BLaER1 (cell line): ENCODE measurements at regions not wholly inside any gene's neighbourhood (a gene's known extent, or its start where the extent isn't known, plus 50 kb on each side); places are given as distances from the start of the nearest gene placed in this dataset.
"Not testable (repeated sequence)": the region's sequence is repeated elsewhere in the genome, so short reads cannot be mapped to it uniquely, and the experiment has no call there.

ENCODE experiments used
- H3K27ac ChIP-seq: shearing (Covaris generic); formaldehyde crosslinking; 2 replicates; pipeline ENCODE4 v1.8.1; 2022
- H3K27me3 ChIP-seq: shearing (Covaris generic); formaldehyde crosslinking; 2 replicates; pipeline ENCODE4 v1.8.1; 2022
- H3K36me3 ChIP-seq: shearing (Covaris generic); formaldehyde crosslinking; 2 replicates; pipeline ENCODE4 v1.8.1; 2022
- H3K4me1 ChIP-seq: shearing (Covaris generic); formaldehyde crosslinking; 2 replicates; pipeline ENCODE4 v1.8.1; 2022
- H3K4me2 ChIP-seq: shearing (Covaris generic); formaldehyde crosslinking; 2 replicates; pipeline ENCODE4 v1.8.1; 2022
- H3K4me3 ChIP-seq: shearing (Covaris generic); formaldehyde crosslinking; 2 replicates; pipeline ENCODE4 v1.8.1; 2022
- H3K9ac ChIP-seq: shearing (Covaris generic); formaldehyde crosslinking; 2 replicates; pipeline ENCODE4 v1.8.1; 2022
- H3K9me3 ChIP-seq: shearing (Covaris generic); formaldehyde crosslinking; 2 replicates; pipeline ENCODE4 v1.8.1; 2022
- H4K20me1 ChIP-seq: shearing (Covaris generic); formaldehyde crosslinking; 2 replicates; pipeline ENCODE4 v1.8.1; 2022
- Cebpa-rat ChIP-seq: shearing (Covaris generic); IDR thresholded peaks from 2 replicates; pipeline ENCODE4 v1.8.1; 2022

DNA sequence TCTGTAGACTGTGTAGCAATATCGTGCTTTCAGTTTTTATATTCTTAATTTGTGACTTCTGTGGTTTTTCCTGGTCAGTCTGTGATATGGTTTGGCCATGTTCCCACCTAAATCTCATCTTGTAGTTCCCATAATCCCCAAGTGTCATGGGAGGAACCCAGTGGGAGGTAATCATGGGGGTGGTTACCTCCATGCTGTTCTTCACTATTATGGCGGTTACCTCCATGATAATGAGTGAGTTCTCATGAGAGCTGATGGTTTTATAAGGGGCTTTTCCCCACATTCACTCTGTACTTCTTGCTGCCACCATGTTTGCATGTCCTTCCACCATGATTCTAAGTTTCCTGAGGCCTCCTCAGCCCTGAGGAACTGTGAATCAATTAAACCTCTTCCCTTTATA is 169.8 kb downstream of the LEPR start:
- TF ChIP-seq Cebpa-rat: no peak
- H3K27me3 ChIP-seq: no peaks in the 10 kb centered on the region
- no peak overlapping the region for H3K9ac ChIP-seq
- no peak overlapping the region for H3K27ac ChIP-seq
- H3K4me2 ChIP-seq: no peak overlapping the region
- no peaks in the 10 kb centered on the region for H3K36me3 ChIP-seq
- no peak overlapping the region for H3K4me3 ChIP-seq
- no peaks in the 10 kb centered on the region for H3K9me3 ChIP-seq
- no peaks in the 10 kb centered on the region for H3K4me1 ChIP-seq
- H4K20me1 ChIP-seq: no peaks in the 10 kb centered on the region

- no peak overlapping the region for H3K27ac ChIP-seq
- no peak overlapping the region for H3K9ac ChIP-seq
- no peak overlapping the region for H3K4me2 ChIP-seq
- no peaks in the 10 kb centered on the region for H3K27me3 ChIP-seq
- no peaks in the 10 kb centered on the region for H3K36me3 ChIP-seq
- H3K4me3 ChIP-seq: no peak overlapping the region
- H3K4me1 ChIP-seq: no peaks in the 10 kb centered on the region
- no peak for TF ChIP-seq Cebpa-rat
- H3K9me3 ChIP-seq: no peaks in the 10 kb centered on the region
- no peaks in the 10 kb centered on the region for H4K20me1 ChIP-seq
Measured at GRCh38 chr1:65593516-65593915, 173.0 kb downstream of the LEPR start.

DNA sequence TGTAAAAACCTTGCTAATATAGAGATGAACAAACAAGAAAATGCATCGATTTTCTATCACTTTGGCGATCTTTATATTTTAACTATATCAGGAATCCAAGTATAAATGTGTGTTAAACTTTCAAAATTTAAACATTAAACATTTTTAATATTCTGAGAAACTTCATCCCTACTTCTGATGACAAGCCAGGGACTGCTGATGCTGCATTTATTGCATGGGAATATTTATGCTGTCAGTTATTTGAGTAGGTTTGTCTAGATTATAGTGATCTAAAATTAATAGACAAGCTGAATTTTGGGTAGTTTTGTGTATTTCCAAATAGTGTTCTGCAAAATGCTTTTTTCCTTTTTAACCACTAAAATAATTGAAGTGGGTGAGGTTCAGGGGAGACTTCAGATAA is 175.3 kb downstream of the LEPR start:
- Histone ChIP-seq H3K27me3 (no peaks in the 10 kb centered on the region), H4K20me1 (no peaks in the 10 kb centered on the region), H3K4me3 (no peak overlapping the region), H3K4me2 (no peak overlapping the region), H3K36me3 (no peaks in the 10 kb centered on the region), H3K27ac (no peak overlapping the region), H3K9me3 (no peaks in the 10 kb centered on the region), H3K4me1 (no peaks in the 10 kb centered on the region), H3K9ac (no peak overlapping the region)
- TF ChIP-seq Cebpa-rat: no peak

GRCh38 chr1:65596768-65597167 is 176.3 kb downstream of the LEPR start:
- no peaks in the 10 kb centered on the region for H3K9me3 ChIP-seq
- no peaks in the 10 kb centered on the region for H3K4me1 ChIP-seq
- H4K20me1 ChIP-seq: no peaks in the 10 kb centered on the region
- H3K4me3 ChIP-seq: no peak overlapping the region
- H3K9ac ChIP-seq: no peak overlapping the region
- no peak for TF ChIP-seq Cebpa-rat
- H3K27ac ChIP-seq: no peak overlapping the region
- no peak overlapping the region for H3K4me2 ChIP-seq
- no peaks in the 10 kb centered on the region for H3K36me3 ChIP-seq
- H3K27me3 ChIP-seq: no peaks in the 10 kb centered on the region

- TF ChIP-seq Cebpa-rat: no peak
- H3K27me3 ChIP-seq: no peaks in the 10 kb centered on the region
- H3K4me3 ChIP-seq: no peak overlapping the region
- H4K20me1 ChIP-seq: no peaks in the 10 kb centered on the region
- H3K4me1 ChIP-seq: no peaks in the 10 kb centered on the region
- no peak overlapping the region for H3K27ac ChIP-seq
- no peak overlapping the region for H3K4me2 ChIP-seq
- no peaks in the 10 kb centered on the region for H3K36me3 ChIP-seq
- H3K9ac ChIP-seq: no peak overlapping the region
- no peaks in the 10 kb centered on the region for H3K9me3 ChIP-seq
Measured at GRCh38 chr1:65605621-65606020, 185.2 kb downstream of the LEPR start.

DNA sequence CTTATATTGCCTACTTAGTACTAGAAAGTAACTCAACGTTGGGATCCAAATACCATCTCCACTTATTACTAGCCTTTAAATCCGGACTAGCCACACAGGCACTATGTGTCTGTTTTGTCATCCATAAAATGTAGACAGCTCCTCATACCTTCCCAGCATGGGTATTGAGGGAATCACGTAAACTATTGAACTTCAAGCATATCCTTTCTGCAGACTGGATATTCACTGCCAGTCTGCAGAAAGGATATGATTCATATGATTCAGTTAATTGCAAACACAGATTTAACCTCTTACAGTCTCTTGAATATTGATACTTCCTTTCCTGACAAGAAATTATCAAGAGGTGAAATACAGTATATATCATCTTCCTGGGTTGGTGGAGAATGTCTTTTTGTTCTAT is 186.0 kb downstream of the LEPR start:
- Histone ChIP-seq H3K4me3 (no peak overlapping the region), H3K9ac (no peak overlapping the region), H3K4me1 (no peaks in the 10 kb centered on the region), H3K9me3 (no peaks in the 10 kb centered on the region), H4K20me1 (no peaks in the 10 kb centered on the region), H3K27ac (no peak overlapping the region), H3K4me2 (no peak overlapping the region), H3K27me3 (no peaks in the 10 kb centered on the region), H3K36me3 (no peaks in the 10 kb centered on the region)
- no peak for TF ChIP-seq Cebpa-rat

DNA sequence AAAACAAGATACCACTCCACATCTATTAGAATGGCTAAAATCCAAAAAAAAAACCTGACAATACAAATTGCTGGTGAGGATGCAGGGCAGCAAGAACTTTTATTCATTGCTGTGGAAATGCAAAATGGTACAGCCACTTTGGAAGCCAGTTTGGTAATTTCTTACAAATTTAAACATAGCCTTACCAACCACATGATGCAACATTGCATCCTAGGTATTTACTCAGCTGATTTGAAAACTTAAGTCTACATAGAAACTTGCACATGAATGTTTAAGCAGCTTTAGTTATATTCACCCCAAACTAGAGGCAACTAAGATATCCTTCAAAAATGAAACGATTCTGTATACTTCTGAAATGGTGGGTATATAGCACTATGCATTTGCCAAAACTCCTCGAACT is 178.8 kb upstream of the PDE4B start:
- H3K4me2 ChIP-seq: no peak overlapping the region
- no peak overlapping the region for H3K4me3 ChIP-seq
- no peak overlapping the region for H3K9ac ChIP-seq
- no peak overlapping the region for H3K27ac ChIP-seq
- no peaks in the 10 kb centered on the region for H3K4me1 ChIP-seq
- no peaks in the 10 kb centered on the region for H4K20me1 ChIP-seq
- H3K36me3 ChIP-seq: no peaks in the 10 kb centered on the region
- H3K27me3 ChIP-seq: no peaks in the 10 kb centered on the region
- no peak for TF ChIP-seq Cebpa-rat
- H3K9me3 ChIP-seq: no peaks in the 10 kb centered on the region

DNA sequence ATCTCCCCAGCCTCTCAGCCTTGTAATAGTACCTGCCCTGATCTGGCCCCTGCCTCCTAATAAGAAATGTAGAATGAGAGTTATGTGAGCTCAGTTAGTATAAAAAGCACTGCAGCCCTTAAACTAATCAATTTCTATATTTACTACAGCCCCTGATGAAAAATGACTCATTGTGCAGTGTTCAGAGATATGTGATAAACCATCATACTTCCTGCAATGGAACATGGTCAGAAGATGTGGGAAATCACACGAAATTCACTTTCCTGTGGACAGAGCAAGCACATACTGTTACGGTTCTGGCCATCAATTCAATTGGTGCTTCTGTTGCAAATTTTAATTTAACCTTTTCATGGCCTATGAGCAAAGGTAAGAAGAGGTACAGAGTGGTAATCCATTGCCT is 176.8 kb upstream of the PDE4B start:
- H3K36me3 ChIP-seq: no peaks in the 10 kb centered on the region
- H3K4me2 ChIP-seq: no peak overlapping the region

GRCh38 chr1:65621721-65622120 is 171.0 kb upstream of the PDE4B start:
- H3K27me3 ChIP-seq, H3K36me3 ChIP-seq, H3K27ac ChIP-seq: not testable (repeated sequence)

More for the DNA sequence above, 176.8 kb upstream of the PDE4B start:
- H3K27ac ChIP-seq: no peak overlapping the region
- no peak overlapping the region for H3K4me3 ChIP-seq
- H3K27me3 ChIP-seq: no peaks in the 10 kb centered on the region
- TF ChIP-seq Cebpa-rat: no peak
- no peaks in the 10 kb centered on the region for H3K4me1 ChIP-seq
- H3K9me3 ChIP-seq: no peaks in the 10 kb centered on the region
- H4K20me1 ChIP-seq: no peaks in the 10 kb centered on the region
- no peak overlapping the region for H3K9ac ChIP-seq

GRCh38 chr1:65623895-65624294 is 168.8 kb upstream of the PDE4B start:
- H3K27me3 ChIP-seq: no peaks in the 10 kb centered on the region
- no peaks in the 10 kb centered on the region for H3K36me3 ChIP-seq
- no peaks in the 10 kb centered on the region for H4K20me1 ChIP-seq
- no peak for TF ChIP-seq Cebpa-rat
- H3K4me2 ChIP-seq: no peak overlapping the region
- H3K27ac ChIP-seq: no peak overlapping the region
- H3K9ac ChIP-seq: no peak overlapping the region
- no peaks in the 10 kb centered on the region for H3K4me1 ChIP-seq
- no peaks in the 10 kb centered on the region for H3K9me3 ChIP-seq
- H3K4me3 ChIP-seq: no peak overlapping the region

More at GRCh38 chr1:65621721-65622120, 171.0 kb upstream of the PDE4B start:
- not testable (repeated sequence) for H3K4me2 ChIP-seq, H4K20me1 ChIP-seq, H3K9me3 ChIP-seq, H3K9ac ChIP-seq, H3K4me1 ChIP-seq, H3K4me3 ChIP-seq

GRCh38 chr1:65625528-65625927 is 167.2 kb upstream of the PDE4B start:
- no peak overlapping the region for H3K4me3 ChIP-seq
- TF ChIP-seq Cebpa-rat: no peak
- H3K27ac ChIP-seq: no peak overlapping the region
- no peaks in the 10 kb centered on the region for H3K36me3 ChIP-seq
- H3K9me3 ChIP-seq: no peaks in the 10 kb centered on the region
- no peak overlapping the region for H3K9ac ChIP-seq
- no peaks in the 10 kb centered on the region for H4K20me1 ChIP-seq
- no peaks in the 10 kb centered on the region for H3K4me1 ChIP-seq
- no peaks in the 10 kb centered on the region for H3K27me3 ChIP-seq
- H3K4me2 ChIP-seq: no peak overlapping the region
